Stomach (tissue), 8 donors: ENCODE measurements at regions not wholly inside any gene's neighbourhood (a gene's known extent, or its start where the extent isn't known, plus 50 kb on each side); places are given as distances from the start of the nearest gene placed in this dataset.
"Not testable (repeated sequence)": the region's sequence is repeated elsewhere in the genome, so short reads cannot be mapped to it uniquely, and the experiment has no call there.

Experiments used
- DNase-seq, 2 donors: peaks; one replicate each; pipeline versions ENCODE4 v3.0.0 to v3.0.0-alpha.2; 2013 to 2019
- H3K27ac ChIP-seq, 5 donors: fragments of 200-600 bp in 4 of 5; sonication (generic) in 4 of 5; one replicate each; pipeline ENCODE4 v1.5.1; 2013 to 2019; ENCODE audit warnings: mild to moderate bottlenecking in 1 of 5, moderate library complexity in 1 of 5
- H3K27me3 ChIP-seq, 3 donors: fragments of 200-600 bp; sonication (generic); one replicate each; pipeline ENCODE4 v1.5.1; 2017 to 2019; ENCODE audit warnings: mixed run types in 1 of 3
- H3K36me3 ChIP-seq, 4 donors: fragments of 200-600 bp; sonication (generic); 1 replicate in 3 of 4; 2 replicates in 1 of 4; pipeline ENCODE4 v1.5.1; 2016 to 2019
- H3K4me1 ChIP-seq, 4 donors: fragments of 200-600 bp; sonication (generic); one replicate each; pipeline ENCODE4 v1.5.1; 2016 to 2019
- H3K4me3 ChIP-seq, 4 donors: fragments of 200-600 bp; sonication (generic) in 3 of 4; one replicate each; pipeline ENCODE4 v1.5.1; 2016 to 2019; ENCODE audit warnings: mild to moderate bottlenecking in 1 of 4
- H3K9me3 ChIP-seq, 4 donors: fragments of 200-600 bp; sonication (generic); one replicate each; pipeline ENCODE4 v1.5.1; 2016 to 2019
- CTCF ChIP-seq, 7 experiments: fragments of 450-650 bp in 4 of 7; fragments of 200-600 bp in 3 of 7; sonication (generic) in 3 of 7; IDR thresholded peaks; one replicate each; pipeline ENCODE4 v1.5.1; 2016 to 2019; ENCODE audit warnings: antibody characterized with exemption in 7 of 7, control low read depth in 2 of 7, mild to moderate bottlenecking in 1 of 7
- EP300 ChIP-seq: sonication (generic); formaldehyde crosslinking; IDR thresholded peaks from one replicate; pipeline ENCODE4 v1.6.1; 2017; ENCODE audit warnings: antibody characterized with exemption
- POLR2A ChIP-seq, 4 donors: fragments of 450-650 bp; IDR thresholded peaks; one replicate each; pipeline ENCODE4 v1.6.1; 2016; ENCODE audit warnings: antibody characterized with exemption in 4 of 4, control low read depth in 2 of 4, mild to moderate bottlenecking in 1 of 4, moderate library complexity in 1 of 4
- POLR2AphosphoS5 ChIP-seq, 3 donors: sonication (generic); formaldehyde crosslinking; IDR thresholded peaks; one replicate each; pipeline ENCODE4 v1.6.1; 2016; ENCODE audit warnings: antibody characterized with exemption in 3 of 3
- WGBS, 5 donors: extraction: QIAGEN DNeasy Blood & Tissue Kit in 3 of 5; methylation state at CpG; one replicate each; pipeline versions ENCODE4 v1.1.5 to v1.1.7; 2013 to 2018; 5-methylcytosine and 5-hydroxymethylcytosine counted together
- intact Hi-C: fragments of 100-400 bp; cut with DNase I; formaldehyde crosslinking; loops from one replicate; pipeline ENCODE4 v1.15.1; 2023; ENCODE audit warnings: low total_unique reads
- donor health status: healthy with polysubstance abuse.
- donor health status: Bipolar disorder and iron deficiency.
- donor health status: healthy.

DNA sequence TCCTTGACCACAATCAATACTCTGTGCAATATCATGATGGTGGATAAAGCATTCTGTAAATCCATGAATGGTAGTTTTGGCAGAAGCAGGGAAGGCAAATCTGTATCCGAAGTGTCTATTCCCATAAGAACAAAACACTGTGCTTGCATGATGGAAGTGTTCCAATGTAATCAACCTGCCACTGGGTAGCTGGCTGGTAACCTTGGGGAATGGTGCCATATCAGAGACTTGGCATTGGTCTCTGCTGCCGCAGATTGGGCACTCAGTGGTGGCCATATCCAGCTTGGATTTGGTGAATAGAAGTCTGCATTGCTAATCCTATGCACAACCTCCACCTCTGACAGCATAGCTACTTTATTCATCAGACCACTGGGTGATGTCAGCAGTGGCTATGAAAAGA is 114.3 kb upstream of the EMCN start:
- intact Hi-C loops: no loop called here
- TF ChIP-seq POLR2A (IDR thresholded peaks at IDR 0.05) (no peak), POLR2AphosphoS5 (IDR thresholded peaks at IDR 0.05) (peak in 1 of 3 donors; percentile 28)
- Histone ChIP-seq H3K9me3 (no peaks in the 10 kb centered on the region), H3K27me3 (no peaks in the 10 kb centered on the region), H3K27ac (no peak overlapping the region), H3K36me3 (no peaks in the 10 kb centered on the region), H3K4me1 (no peaks in the 10 kb centered on the region), H3K4me3 (no peak overlapping the region)
- WGBS, 5 donors: 35 to 66% (median 38%) methylated on average over 2 of the region's 2 CpGs
- DNase-seq: peak in 1 of 2 donors; percentile 77

GRCh38 chr4:100631281-100631968 is 113.6 kb upstream of the EMCN start:
- intact Hi-C loops: no loop called here
- no peaks in the 10 kb centered on the region for H3K4me1 ChIP-seq
- no peak overlapping the region for H3K4me3 ChIP-seq
- H3K27ac ChIP-seq: no peak overlapping the region
- no peaks in the 10 kb centered on the region for H3K27me3 ChIP-seq
- no peak for TF ChIP-seq CTCF (IDR thresholded peaks at IDR 0.05)
- TF ChIP-seq EP300: no peak
- no peak for TF ChIP-seq POLR2A (IDR thresholded peaks at IDR 0.05)
- no peak for TF ChIP-seq POLR2AphosphoS5 (IDR thresholded peaks at IDR 0.05)
- no peaks in the 10 kb centered on the region for H3K36me3 ChIP-seq
- DNase-seq: no peak
- no peaks in the 10 kb centered on the region for H3K9me3 ChIP-seq
- WGBS, 5 donors: 82 to 92% (median 90%) methylated on average over 3 of the region's 3 CpGs

GRCh38 chr4:100630341-100630740 is 112.5 kb upstream of the EMCN start:
- Histone ChIP-seq H3K27me3 (no peaks in the 10 kb centered on the region), H3K36me3 (no peaks in the 10 kb centered on the region), H3K9me3 (peaks cover 0 to 7% (median 0%) of the 10 kb centered on the region in 4 donors), H3K4me3 (no peak overlapping the region), H3K27ac (no peak overlapping the region), H3K4me1 (no peaks in the 10 kb centered on the region)
- intact Hi-C loops: no loop called here
- TF ChIP-seq CTCF (IDR thresholded peaks at IDR 0.05) (no peak), POLR2AphosphoS5 (IDR thresholded peaks at IDR 0.05) (no peak), EP300 (no peak), POLR2A (IDR thresholded peaks at IDR 0.05) (no peak)
- DNase-seq: no peak

DNA sequence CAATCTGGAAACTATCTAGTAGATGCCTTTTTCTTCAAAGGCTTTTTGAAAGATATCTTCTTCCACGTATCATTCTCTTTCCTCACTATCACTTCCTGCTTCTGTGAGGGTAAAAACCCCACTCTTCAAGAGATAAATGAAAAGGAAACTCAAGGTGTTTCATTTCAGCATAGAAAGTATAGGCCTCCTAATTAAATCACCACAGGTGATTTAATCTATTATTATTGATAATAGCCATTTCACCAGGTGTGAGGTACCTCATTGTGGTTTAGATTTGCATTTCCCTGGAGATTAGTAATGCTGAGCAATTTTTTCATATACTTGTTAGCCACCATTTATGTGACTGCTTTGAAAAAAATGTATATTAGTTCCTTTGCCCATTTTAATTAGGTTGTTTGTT is 92.0 kb upstream of the EMCN start:
- Histone ChIP-seq H3K27ac (no peak overlapping the region), H3K36me3 (no peaks in the 10 kb centered on the region), H3K4me3 (no peak overlapping the region), H3K9me3 (no peaks in the 10 kb centered on the region), H3K4me1 (no peaks in the 10 kb centered on the region), H3K27me3 (no peaks in the 10 kb centered on the region)
- intact Hi-C loops: no loop called here
- DNase-seq: no peak
- TF ChIP-seq CTCF (IDR thresholded peaks at IDR 0.05) (no peak), EP300 (no peak)
- 42 to 64% (median 55%) methylated on average over 1 of the region's 1 CpG for WGBS, 5 donors

- DNase-seq, intact Hi-C loops, H3K27me3 ChIP-seq, H3K4me1 ChIP-seq, H3K4me3 ChIP-seq, H3K27ac ChIP-seq, H3K36me3 ChIP-seq, H3K9me3 ChIP-seq: not testable (repeated sequence)
- 88 to 95% (median 91%) methylated on average over 3 to 19 of the region's 19 CpGs for WGBS, 5 donors
Measured at GRCh38 chr4:100608651-100609050, 90.8 kb upstream of the EMCN start.
